CD4-positive, CD25-positive, alpha-beta regulatory T cell (primary cell): ENCODE measurements at regions not wholly inside any gene's neighbourhood (a gene's known extent, or its start where the extent isn't known, plus 50 kb on each side); places are given as distances from the start of the nearest gene placed in this dataset.
"Not testable (repeated sequence)": the region's sequence is repeated elsewhere in the genome, so short reads cannot be mapped to it uniquely, and the experiment has no call there.

Experiments used
- ATAC-seq, 2 donors: fragments of 150-1000 bp; cut with Tn5 transposase; one replicate each; pipeline ENCODE4 v1.10.0; 2021; ENCODE audit warnings: low read depth in 2 of 2, moderate number of reproducible peaks in 2 of 2, moderate library complexity in 1 of 2
- DNase-seq, 3 donors: peaks; one replicate each; pipeline versions ENCODE4 v3.0.0 to v3.0.0-alpha.2; 2012 to 2022; ENCODE audit warnings: mixed read lengths in 1 of 3
- H3K27ac ChIP-seq: one replicate; pipeline ENCODE4 v1.7.0; 2013; ENCODE audit warnings: mild to moderate bottlenecking, low read length; ENCODE audit not compliant: insufficient read depth, poor library complexity, severe bottlenecking
- H3K27me3 ChIP-seq: one replicate; pipeline ENCODE4 v1.7.0; 2013; ENCODE audit warnings: low read length; ENCODE audit not compliant: control insufficient read depth, insufficient read depth
- H3K36me3 ChIP-seq: one replicate; pipeline ENCODE4 v1.7.0; 2013; ENCODE audit warnings: mild to moderate bottlenecking, low read length, moderate library complexity; ENCODE audit not compliant: control insufficient read depth, insufficient read depth
- H3K4me1 ChIP-seq: 2 replicates; pipeline ENCODE4 v1.7.0; 2013; ENCODE audit warnings: mild to moderate bottlenecking, low read length; ENCODE audit not compliant: insufficient read depth, control insufficient read depth, poor library complexity, severe bottlenecking
- H3K4me3 ChIP-seq: one replicate; pipeline ENCODE4 v1.7.0; 2013; ENCODE audit warnings: low read depth, mild to moderate bottlenecking, low read length, moderate library complexity
- H3K9me3 ChIP-seq, 2 experiments: 1 replicate in 1 of 2; 2 replicates in 1 of 2; pipeline ENCODE4 v1.7.0; 2013; ENCODE audit warnings: low read length in 2 of 2, mild to moderate bottlenecking in 1 of 2, moderate library complexity in 1 of 2; ENCODE audit not compliant: control insufficient read depth in 2 of 2
- H3K27ac Mint-ChIP-seq, 3 donors: one replicate each; pipeline ENCODE4 v1.8.0; 2020 to 2022; ENCODE audit warnings: mild to moderate bottlenecking in 3 of 3, mixed read lengths in 3 of 3, moderate library complexity in 2 of 3
- H3K27me3 Mint-ChIP-seq: one replicate; pipeline ENCODE4 v1.8.0; 2022; ENCODE audit warnings: mild to moderate bottlenecking, mixed read lengths
- H3K36me3 Mint-ChIP-seq: one replicate; pipeline ENCODE4 v1.8.0; 2020; ENCODE audit warnings: mixed read lengths
- H3K4me1 Mint-ChIP-seq, 4 donors: one replicate each; pipeline ENCODE4 v1.8.0; 2020 to 2022; ENCODE audit warnings: mixed read lengths in 4 of 4, mild to moderate bottlenecking in 1 of 4
- H3K4me3 Mint-ChIP-seq, 4 donors: one replicate each; pipeline ENCODE4 v1.8.0; 2020 to 2022; ENCODE audit warnings: mild to moderate bottlenecking in 4 of 4, mixed read lengths in 4 of 4, moderate library complexity in 3 of 4
- H3K9me3 Mint-ChIP-seq, 7 donors: one replicate each; pipeline ENCODE4 v1.8.0; 2020 to 2022; ENCODE audit warnings: mixed read lengths in 7 of 7, mild to moderate bottlenecking in 3 of 7, moderate library complexity in 2 of 7

DNA sequence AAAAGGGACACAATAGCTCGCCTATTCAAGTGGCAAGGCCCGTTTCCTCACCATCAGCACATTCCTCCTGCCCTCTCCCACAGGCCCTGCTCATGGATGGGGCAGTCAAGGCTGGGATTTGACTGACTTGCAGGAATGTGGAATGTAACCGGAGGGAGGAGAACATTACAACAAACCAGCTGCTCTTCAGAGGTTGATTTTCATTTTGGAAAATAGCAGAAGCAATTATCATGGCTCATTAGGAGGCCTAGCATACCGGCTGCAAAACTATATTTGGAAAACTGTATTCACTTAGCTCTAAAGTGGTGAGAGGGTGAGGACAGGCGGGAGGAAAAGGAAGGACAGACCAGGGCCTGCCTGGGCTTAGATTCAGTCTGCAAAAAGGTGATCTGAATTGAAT, 283.7 kb downstream of the CD83 start:
- Mint-ChIP-seq H3K36me3 (no peaks in the 10 kb centered on the region), H3K27me3 (peaks cover 4% of the 10 kb centered on the region), H3K27ac (no peak overlapping the region), H3K4me1 (no peaks in the 10 kb centered on the region), H3K4me3 (no peak overlapping the region), H3K9me3 (peaks cover 0 to 2% (median 0%) of the 10 kb centered on the region in 7 donors)
- Histone ChIP-seq H3K9me3 (no peaks in the 10 kb centered on the region), H3K36me3 (no peaks in the 10 kb centered on the region), H3K4me3 (no peak overlapping the region), H3K27me3 (no peaks in the 10 kb centered on the region), H3K27ac (no peak overlapping the region), H3K4me1 (no peaks in the 10 kb centered on the region)
- ATAC-seq (no peak), DNase-seq (no peak)

DNA sequence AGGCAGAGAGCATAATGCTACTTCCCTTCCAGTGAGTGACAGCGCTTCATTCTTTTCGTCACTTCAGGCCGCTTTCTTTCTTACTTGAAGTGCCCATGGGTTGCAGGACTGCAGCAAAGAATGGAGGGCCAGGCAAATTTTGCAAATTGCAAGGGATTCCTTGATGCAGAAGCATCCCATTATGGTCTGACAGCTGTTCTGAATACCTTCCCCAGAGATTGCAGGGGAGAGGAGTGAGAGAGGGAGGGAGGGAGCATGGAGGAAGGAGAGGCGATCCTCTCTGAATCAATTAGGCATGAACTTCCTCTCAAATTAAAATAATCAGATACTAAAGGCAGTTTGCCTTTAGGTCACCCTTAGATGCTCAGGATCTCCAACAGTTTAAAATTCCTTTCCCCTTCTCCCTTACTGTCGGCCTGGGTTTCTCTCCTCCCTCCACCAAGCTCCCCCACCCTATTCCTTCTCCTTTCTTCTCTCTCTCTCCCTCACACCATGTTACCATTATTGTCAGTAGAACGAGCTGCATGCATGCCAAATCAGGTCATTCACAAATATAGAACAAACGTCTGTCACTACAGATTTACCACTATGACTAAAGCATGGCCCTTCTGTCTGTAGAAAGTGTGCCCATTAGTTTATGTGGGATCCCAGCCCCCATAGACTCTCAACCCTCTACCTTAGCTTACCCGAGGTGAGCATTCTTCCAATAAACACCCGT, 289.2 kb downstream of the CD83 start:
- Mint-ChIP-seq H3K27me3 (peaks cover 5% of the 10 kb centered on the region), H3K36me3 (no peaks in the 10 kb centered on the region), H3K4me1 (no peaks in the 10 kb centered on the region), H3K4me3 (no peak overlapping the region), H3K9me3 (peaks cover 0 to 2% (median 0%) of the 10 kb centered on the region in 7 donors), H3K27ac (no peak overlapping the region)
- DNase-seq = no peak
- H3K4me1 ChIP-seq = no peaks in the 10 kb centered on the region
- no peaks in the 10 kb centered on the region for H3K9me3 ChIP-seq
- no peaks in the 10 kb centered on the region for H3K36me3 ChIP-seq
- ATAC-seq = no peak
- no peaks in the 10 kb centered on the region for H3K27me3 ChIP-seq
- no peak overlapping the region for H3K4me3 ChIP-seq
- H3K27ac ChIP-seq = no peak overlapping the region

DNA sequence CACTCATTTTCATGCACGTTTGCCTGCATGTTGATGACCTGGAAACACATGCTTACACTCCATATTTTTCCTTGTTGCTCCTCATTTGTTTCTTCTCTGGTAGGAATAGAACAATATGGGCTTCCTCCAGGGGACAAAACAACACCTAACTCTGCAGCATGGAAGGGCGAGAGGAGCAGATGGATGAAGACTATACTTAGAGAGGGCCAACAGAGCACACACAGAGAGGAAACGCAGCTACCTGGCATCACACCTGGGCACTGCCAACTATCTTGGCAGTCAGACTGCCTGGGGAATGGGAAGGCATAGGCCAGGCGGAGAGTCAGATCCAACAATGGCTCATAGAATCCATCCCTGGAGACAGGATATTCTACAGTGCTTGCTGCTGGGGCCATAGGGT, 290.9 kb downstream of the CD83 start:
- Mint-ChIP-seq H3K27me3 (peaks cover 5% of the 10 kb centered on the region), H3K4me3 (no peak overlapping the region), H3K4me1 (no peaks in the 10 kb centered on the region), H3K9me3 (peaks cover 0 to 2% (median 0%) of the 10 kb centered on the region in 7 donors), H3K27ac (no peak overlapping the region), H3K36me3 (no peaks in the 10 kb centered on the region)
- Histone ChIP-seq H3K27ac (no peak overlapping the region), H3K4me3 (no peak overlapping the region), H3K36me3 (no peaks in the 10 kb centered on the region), H3K27me3 (no peaks in the 10 kb centered on the region), H3K4me1 (no peaks in the 10 kb centered on the region), H3K9me3 (no peaks in the 10 kb centered on the region)
- ATAC-seq (no peak), DNase-seq (no peak)

DNA sequence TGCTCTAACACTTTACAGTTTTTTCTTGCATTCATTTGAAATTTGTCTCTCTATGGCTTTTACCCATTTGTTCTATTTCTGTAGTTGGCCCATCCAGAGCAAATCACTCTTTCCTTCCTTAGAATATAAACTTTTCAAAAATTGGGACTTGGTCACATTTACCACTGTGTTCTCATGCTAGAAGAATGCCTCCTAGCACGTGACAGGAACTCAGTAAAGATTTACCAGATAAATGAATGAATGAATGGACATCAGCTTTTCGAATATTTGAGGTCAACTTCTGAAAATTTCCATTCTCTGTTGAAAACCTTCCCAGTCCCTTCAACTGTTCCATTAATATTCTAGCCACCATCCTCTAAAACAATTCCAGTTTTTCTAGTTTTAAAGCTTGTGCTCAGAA, 294.5 kb downstream of the CD83 start:
- ATAC-seq = no peak
- Mint-ChIP-seq H3K27me3 (peaks cover 2% of the 10 kb centered on the region), H3K4me1 (no peaks in the 10 kb centered on the region), H3K4me3 (no peak overlapping the region), H3K9me3 (no peaks in the 10 kb centered on the region), H3K36me3 (no peaks in the 10 kb centered on the region), H3K27ac (no peak overlapping the region)
- no peaks in the 10 kb centered on the region for H3K27me3 ChIP-seq
- H3K4me1 ChIP-seq = no peaks in the 10 kb centered on the region
- H3K9me3 ChIP-seq = no peaks in the 10 kb centered on the region
- H3K27ac ChIP-seq = no peak overlapping the region
- no peaks in the 10 kb centered on the region for H3K36me3 ChIP-seq
- H3K4me3 ChIP-seq = no peak overlapping the region
- no peak for DNase-seq

DNA sequence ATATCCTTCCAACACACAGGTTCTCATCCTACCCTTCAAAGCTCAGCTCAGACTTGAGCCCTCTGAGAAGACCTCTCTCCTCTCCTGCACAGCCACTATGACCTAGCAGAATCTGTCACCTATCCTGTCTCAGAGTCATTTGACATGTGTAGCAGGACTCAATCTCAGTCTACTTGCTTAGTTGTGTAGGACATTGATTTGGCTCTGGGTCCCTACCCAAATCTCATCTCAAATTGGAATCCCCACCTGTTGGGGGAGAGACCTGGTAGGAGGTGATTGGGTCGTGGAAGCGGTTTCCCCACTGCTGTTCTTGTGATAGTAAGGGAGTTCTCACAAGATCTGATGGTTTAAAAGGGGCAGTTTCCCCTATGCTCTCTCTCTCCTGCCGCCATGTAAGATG, 297.9 kb downstream of the CD83 start:
- ATAC-seq (no peak), DNase-seq (no peak)
- no peak overlapping the region for H3K27ac ChIP-seq
- Mint-ChIP-seq H3K27me3 (no peaks in the 10 kb centered on the region), H3K36me3 (no peaks in the 10 kb centered on the region), H3K4me1 (no peaks in the 10 kb centered on the region), H3K4me3 (no peak overlapping the region), H3K9me3 (no peaks in the 10 kb centered on the region), H3K27ac (no peak overlapping the region)
- H3K36me3 ChIP-seq = no peaks in the 10 kb centered on the region
- H3K9me3 ChIP-seq = no peaks in the 10 kb centered on the region
- H3K4me1 ChIP-seq = no peaks in the 10 kb centered on the region
- no peaks in the 10 kb centered on the region for H3K27me3 ChIP-seq
- H3K4me3 ChIP-seq = no peak overlapping the region

DNA sequence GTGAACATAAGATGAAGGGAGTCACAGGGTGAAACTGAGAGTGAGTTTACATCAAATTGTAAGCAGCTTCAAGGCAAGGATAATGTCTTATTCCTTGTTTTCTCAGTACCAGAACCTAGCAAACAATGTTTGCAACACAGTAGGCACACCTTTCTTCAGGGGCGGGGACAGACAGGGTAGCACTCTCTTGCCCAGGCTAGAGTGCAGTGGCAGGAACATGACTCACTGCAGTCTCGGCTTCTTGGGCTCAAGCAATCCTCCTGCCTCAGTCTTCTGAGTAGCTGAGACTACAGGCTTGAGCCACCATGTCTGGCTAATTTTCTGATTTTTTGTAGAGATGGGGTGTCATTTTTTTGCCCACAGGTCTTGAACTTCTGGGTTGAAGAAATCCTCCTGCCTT, 299.8 kb downstream of the CD83 start:
- Mint-ChIP-seq H3K27me3 (no peaks in the 10 kb centered on the region), H3K9me3 (no peaks in the 10 kb centered on the region), H3K36me3 (no peaks in the 10 kb centered on the region), H3K4me3 (no peak overlapping the region), H3K27ac (no peak overlapping the region), H3K4me1 (no peaks in the 10 kb centered on the region)
- H3K27ac ChIP-seq = no peak overlapping the region
- DNase-seq (no peak), ATAC-seq (no peak)
- H3K9me3 ChIP-seq = no peaks in the 10 kb centered on the region
- H3K36me3 ChIP-seq = no peaks in the 10 kb centered on the region
- H3K27me3 ChIP-seq = no peaks in the 10 kb centered on the region
- H3K4me3 ChIP-seq = no peak overlapping the region
- no peaks in the 10 kb centered on the region for H3K4me1 ChIP-seq

DNA sequence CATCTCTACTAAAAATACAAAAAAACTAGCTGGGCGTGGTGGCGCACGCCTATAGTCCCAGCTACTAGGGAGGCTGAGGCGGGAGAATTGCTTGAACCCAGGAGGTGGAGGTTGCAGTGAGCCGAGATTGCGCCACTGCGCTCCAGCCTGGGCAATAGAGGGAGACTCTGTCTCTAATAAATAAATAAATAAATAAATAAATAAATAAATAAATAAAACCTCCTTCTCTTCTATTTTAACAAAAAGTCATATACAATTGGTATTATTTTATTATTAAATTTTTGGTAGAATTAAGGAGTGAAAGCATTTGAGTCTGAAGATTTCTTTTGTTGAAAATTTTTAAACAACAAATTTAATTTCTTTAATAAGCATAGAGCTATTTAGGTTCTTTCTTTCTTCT, 301.7 kb downstream of the CD83 start:
- not testable (repeated sequence) for H3K36me3 ChIP-seq, DNase-seq, H3K27ac ChIP-seq, H3K9me3 Mint-ChIP-seq, H3K27ac Mint-ChIP-seq, H3K4me1 ChIP-seq, H3K4me3 Mint-ChIP-seq, H3K36me3 Mint-ChIP-seq, H3K27me3 Mint-ChIP-seq, H3K4me3 ChIP-seq, H3K27me3 ChIP-seq, H3K9me3 ChIP-seq, H3K4me1 Mint-ChIP-seq, ATAC-seq

DNA sequence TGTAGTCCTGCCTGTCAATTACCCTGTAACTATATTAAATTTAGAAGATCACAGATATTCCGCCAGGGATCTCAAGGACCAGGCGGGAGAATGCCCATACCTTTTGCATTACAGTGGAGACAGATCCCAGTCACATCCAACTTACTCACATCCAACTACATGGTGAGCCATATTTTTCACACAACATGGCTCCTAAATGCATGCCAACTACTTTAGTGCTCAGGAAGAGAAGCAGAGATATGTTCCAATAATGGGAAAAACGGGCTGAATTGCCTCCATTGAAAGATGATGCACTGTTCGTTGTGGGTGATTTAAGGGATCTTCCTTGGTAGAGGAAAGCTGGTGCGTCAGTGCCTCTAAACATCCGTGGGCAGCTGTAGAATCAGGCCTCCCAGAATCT, 304.5 kb downstream of the CD83 start:
- H3K27ac ChIP-seq = no peak overlapping the region
- ATAC-seq (no peak), DNase-seq (no peak)
- no peak overlapping the region for H3K4me3 ChIP-seq
- no peak overlapping the region for H3K4me3 Mint-ChIP-seq
- H3K9me3 Mint-ChIP-seq = no peaks in the 10 kb centered on the region
- H3K4me1 ChIP-seq = no peaks in the 10 kb centered on the region
- no peaks in the 10 kb centered on the region for H3K9me3 ChIP-seq
- H3K27me3 Mint-ChIP-seq = peaks cover 6% of the 10 kb centered on the region
- H3K36me3 ChIP-seq = no peaks in the 10 kb centered on the region
- no peaks in the 10 kb centered on the region for H3K36me3 Mint-ChIP-seq
- H3K4me1 Mint-ChIP-seq = peaks cover 0 to 6% (median 5%) of the 10 kb centered on the region in 4 donors
- H3K27ac Mint-ChIP-seq = no peak overlapping the region
- H3K27me3 ChIP-seq = no peaks in the 10 kb centered on the region
